HPDE6-E6E7 (cell line): ENCODE measurements at regions not wholly inside any gene's neighbourhood (a gene's known extent, or its start where the extent isn't known, plus 50 kb on each side); places are given as distances from the start of the nearest gene placed in this dataset.

Experiments
- DNase-seq: peaks from one replicate; pipeline ENCODE4 v3.0.0; 2011; ENCODE audit warnings: missing footprints; ENCODE audit errors: extremely low spot score

GRCh38 chr6:147131532-147132128 lies 72.6 kb upstream of the STXBP5 start:
- no peak for DNase-seq

- no peak for DNase-seq
Observed at GRCh38 chr6:147132889-147133288, 71.3 kb upstream of the STXBP5 start.

GRCh38 chr6:147133669-147134068 lies 70.5 kb upstream of the STXBP5 start:
- no peak for DNase-seq

GRCh38 chr6:147135211-147135681 lies 69.0 kb upstream of the STXBP5 start:
- DNase-seq = no peak

GRCh38 chr6:147136057-147136456 lies 68.2 kb upstream of the STXBP5 start:
- no peak for DNase-seq

GRCh38 chr6:147137986-147138385 lies 66.2 kb upstream of the STXBP5 start:
- no peak for DNase-seq

GRCh38 chr6:147138835-147139234 lies 65.4 kb upstream of the STXBP5 start:
- no peak for DNase-seq

- no peak for DNase-seq
Observed at GRCh38 chr6:147141711-147142308, 62.4 kb upstream of the STXBP5 start.

GRCh38 chr6:147142684-147143245 lies 61.5 kb upstream of the STXBP5 start:
- no peak for DNase-seq

GRCh38 chr6:147149092-147149491 lies 55.1 kb upstream of the STXBP5 start:
- no peak for DNase-seq

GRCh38 chr6:147149826-147150225 lies 54.4 kb upstream of the STXBP5 start:
- no peak for DNase-seq

GRCh38 chr6:147150293-147150692 lies 53.9 kb upstream of the STXBP5 start:
- no peak for DNase-seq
